C4-2B (cell line): ENCODE measurements at regions not wholly inside any gene's neighbourhood (a gene's known extent, or its start where the extent isn't known, plus 50 kb on each side); places are given as distances from the start of the nearest gene placed in this dataset.

Experiments used
- ZFX ChIP-seq: fragments of 450-650 bp; IDR thresholded peaks from 2 replicates; pipeline ENCODE4 v1.6.1; 2017
- TF ChIP-seq, protein P1 (sequence below): fragments of 450-650 bp; conservative IDR thresholded peaks from 2 replicates; pipeline ENCODE4 v1.5.1; 2017; ENCODE audit warnings: mild to moderate bottlenecking

DNA sequence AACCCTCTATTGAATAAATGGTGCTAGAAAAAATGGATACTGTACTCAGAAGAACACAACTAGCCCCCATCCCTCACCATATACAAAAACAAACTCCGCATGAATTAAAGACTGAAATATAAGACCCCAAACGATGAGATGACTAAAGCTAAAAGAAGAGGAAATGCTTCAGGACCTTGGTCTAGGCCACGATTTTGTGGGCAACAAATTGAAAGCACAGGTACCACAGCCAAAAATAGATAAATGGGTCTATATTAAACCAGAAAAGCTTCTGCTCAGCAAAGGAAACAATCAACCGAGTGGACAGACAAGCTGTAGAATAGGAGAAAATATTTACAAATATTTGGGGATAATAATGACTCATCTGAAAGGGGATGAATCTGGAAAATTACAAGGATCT is 86.4 kb upstream of the DHRSX start:
- TF ChIP-seq, protein P1, sequence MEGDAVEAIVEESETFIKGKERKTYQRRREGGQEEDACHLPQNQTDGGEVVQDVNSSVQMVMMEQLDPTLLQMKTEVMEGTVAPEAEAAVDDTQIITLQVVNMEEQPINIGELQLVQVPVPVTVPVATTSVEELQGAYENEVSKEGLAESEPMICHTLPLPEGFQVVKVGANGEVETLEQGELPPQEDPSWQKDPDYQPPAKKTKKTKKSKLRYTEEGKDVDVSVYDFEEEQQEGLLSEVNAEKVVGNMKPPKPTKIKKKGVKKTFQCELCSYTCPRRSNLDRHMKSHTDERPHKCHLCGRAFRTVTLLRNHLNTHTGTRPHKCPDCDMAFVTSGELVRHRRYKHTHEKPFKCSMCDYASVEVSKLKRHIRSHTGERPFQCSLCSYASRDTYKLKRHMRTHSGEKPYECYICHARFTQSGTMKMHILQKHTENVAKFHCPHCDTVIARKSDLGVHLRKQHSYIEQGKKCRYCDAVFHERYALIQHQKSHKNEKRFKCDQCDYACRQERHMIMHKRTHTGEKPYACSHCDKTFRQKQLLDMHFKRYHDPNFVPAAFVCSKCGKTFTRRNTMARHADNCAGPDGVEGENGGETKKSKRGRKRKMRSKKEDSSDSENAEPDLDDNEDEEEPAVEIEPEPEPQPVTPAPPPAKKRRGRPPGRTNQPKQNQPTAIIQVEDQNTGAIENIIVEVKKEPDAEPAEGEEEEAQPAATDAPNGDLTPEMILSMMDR, result no peak
- TF ChIP-seq ZFX, result no peak
